ENCODE measurements at regions not wholly inside any gene's neighbourhood (a gene's known extent, or its start where the extent isn't known, plus 50 kb on each side); places are given as distances from the start of the nearest gene placed in this dataset.
A peak's percentile ranks its signal among the peaks of the same experiment; 100 is the strongest.

DNA sequence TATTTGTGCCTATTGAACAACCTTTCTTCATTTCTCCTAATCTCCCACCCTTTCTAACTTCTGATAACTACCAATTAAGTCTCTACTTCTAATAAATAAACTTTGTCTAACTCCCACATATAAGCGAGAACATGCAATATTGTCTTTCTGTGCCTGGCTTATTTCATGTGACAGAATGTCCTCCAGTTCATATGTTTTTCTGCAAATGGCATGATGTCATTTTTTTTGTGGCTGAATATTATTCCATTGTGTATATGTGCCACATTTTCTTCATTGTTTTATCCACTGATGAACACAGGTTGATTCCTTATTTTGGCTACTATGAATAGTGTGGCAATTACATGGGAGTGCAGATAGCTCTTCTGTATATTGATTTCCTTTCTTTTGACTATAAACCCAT, 1041.5 kb upstream of the MANEA start:
- DNase-seq = no peak

DNA sequence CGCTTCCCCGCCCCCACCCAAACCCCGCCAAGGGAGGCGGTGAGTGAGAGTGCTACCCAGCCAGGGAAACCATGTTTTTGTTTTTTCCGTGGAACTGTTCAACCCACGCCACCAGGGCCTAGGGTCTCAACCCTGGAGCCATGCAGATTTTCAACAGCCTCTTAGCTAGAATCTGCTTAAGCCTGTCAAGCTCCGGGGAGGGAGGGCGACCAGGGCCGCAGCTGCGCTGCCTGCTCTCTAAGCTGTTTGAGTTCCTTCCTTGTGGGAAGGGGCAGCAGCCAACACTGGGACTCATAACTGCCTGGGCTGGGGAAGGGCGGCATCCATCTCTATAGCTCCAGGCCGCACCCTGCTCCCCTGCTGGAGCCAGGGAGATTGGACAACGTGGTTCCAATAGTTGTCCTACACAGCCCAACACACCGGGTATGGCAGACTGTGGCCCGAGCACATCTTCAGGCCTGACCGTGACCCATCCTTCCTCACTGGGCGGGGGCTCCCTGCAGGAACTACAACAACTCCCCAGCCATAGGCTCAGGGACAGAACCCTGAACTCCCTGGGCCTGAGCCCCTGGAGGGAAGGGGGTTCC, 1065.7 kb upstream of the MANEA start:
- DNase-seq = peak in 1 of 3 donors; percentile 0

GRCh38 chr6:94510877-94511276, 1066.5 kb upstream of the MANEA start:
- no peak for DNase-seq

DNA sequence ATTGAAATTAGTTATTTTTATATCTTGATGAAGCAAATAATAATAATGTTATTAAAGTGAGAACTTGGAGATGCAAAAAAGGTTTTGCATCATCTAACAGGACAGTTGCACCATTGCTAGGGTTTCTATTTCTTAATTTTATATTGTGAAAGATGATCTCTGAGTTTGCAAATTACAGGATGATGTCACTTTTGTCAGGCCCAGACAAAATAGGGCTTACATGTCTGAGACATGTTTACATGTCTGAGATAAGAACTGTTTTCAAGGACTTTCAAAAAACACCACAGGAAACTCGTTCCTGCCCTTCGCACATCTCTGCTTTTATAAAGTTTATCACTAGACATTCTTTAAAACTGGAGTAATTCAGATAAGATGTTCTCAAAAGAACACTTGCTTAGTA, 1075.8 kb upstream of the MANEA start:
- DNase-seq = no peak

DNA sequence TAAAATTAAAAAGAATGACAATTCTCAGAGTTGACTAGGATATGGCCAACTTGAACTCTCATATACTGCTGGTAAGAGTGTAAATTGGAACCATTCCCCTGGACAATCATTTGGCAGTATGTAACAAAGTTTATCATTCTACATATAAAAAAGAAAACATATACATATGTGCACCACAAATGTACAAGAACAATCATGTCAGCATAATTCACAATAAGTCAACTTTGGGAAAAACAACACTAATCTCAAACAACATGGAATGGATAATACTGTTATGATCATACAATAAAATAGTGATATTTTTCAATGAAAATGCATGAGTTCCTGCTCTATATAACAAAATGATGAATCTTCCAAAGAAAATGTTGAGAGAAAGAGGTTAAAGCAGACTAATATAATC, 1078.7 kb upstream of the EPHA7 start:
- DNase-seq = no peak

- DNase-seq = no peak
These were observed 1075.1 kb upstream of the EPHA7 start for GRCh38 chr6:94494500-94494899.

GRCh38 chr6:94487371-94487770, 1068.0 kb upstream of the EPHA7 start:
- DNase-seq = no peak

GRCh38 chr6:94478133-94479005, 1059.0 kb upstream of the EPHA7 start:
- no peak for DNase-seq

- DNase-seq = no peak
These were observed 1049.5 kb upstream of the EPHA7 start for GRCh38 chr6:94468830-94469229.

DNA sequence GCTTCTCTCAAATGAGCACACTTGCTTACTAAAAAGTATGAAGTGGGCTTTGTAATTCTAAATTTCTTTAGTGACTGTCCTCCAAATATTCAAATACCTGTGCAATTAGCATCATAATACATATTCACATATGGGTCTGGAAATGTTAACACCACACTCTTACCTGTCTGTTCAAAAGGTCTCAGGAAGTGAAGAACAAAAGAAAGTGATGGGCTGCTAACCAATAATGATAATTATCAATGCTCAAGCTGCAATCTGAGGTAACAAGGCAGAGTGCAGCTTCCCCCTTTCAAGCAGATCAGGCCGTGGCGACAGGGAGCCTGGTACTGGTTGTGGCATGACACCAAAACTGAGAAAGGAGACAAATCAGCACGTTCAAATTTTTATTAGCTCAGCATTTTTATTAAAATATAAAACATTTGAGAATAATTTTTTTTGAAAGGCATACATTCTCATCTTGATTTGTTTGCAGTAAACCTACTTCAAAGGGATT, 1044.7 kb upstream of the EPHA7 start:
- DNase-seq = no peak

- DNase-seq = no peak
These were observed 1043.9 kb upstream of the EPHA7 start for GRCh38 chr6:94463306-94463705.

DNA sequence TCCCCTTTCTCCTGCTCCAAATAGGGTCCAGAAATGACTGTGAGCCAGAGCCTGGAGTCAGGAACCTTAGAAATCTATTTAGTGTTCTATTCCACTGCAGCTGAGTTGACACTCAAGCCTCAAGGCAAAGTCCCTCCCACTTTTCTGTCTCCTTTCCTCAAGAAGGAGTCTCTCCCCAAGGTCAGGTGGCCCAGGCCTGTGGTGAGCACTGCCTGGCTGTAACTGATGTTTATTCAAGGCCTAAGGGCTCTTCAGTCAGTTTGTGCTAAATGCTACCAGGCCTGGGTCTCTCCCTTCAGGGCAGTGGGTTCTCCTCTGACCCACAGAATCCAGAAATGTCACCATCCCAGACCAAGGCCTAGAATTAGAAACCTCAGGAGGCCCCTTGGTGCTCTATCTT, 1042.9 kb upstream of the EPHA7 start:
- no peak for DNase-seq

GRCh38 chr6:94456266-94456665, 1036.9 kb upstream of the EPHA7 start:
- no peak for DNase-seq

DNA sequence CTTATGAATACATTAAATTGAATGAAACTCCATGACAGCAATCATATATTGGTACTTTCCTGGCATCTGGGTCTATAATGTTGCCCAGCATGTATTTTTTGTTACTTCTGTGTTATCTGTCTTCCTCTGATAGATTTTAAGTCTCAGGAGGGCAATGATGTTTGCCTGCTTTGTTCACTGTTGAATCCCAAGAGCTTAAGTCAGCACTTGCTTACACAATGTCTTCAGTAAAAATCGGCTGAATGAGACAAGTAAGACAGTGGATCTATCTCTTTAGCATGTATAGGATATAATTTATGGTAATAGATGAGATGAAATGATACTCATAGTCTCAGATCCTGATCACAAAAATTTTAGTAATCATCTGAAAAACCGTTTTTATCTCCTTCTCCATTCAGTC, 1034.9 kb upstream of the EPHA7 start:
- DNase-seq = no peak

- DNase-seq = no peak
These were observed 1026.8 kb upstream of the EPHA7 start for GRCh38 chr6:94446120-94446519.

GRCh38 chr6:94443701-94444100, 1024.3 kb upstream of the EPHA7 start:
- no peak for DNase-seq

GRCh38 chr6:94424692-94425091, 1005.3 kb upstream of the EPHA7 start:
- DNase-seq = no peak

DNA sequence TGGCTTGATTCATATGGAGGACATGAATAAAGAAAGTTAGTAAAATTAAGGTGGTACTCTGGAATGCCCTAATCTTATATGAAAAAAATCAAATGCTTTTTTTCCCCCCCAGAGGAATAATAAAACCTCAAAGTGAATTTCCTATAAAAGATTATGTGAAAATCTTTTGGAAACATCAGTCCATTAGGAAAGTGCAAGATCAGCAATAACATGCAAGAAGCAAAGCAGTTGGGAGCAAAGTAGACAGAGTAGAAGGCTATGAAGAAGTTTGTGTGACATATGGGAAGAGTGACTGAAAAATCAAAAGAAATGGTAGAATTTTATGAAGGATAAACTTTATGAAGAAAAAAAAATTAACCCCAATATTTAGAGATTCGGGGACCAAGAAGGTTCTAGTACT, 998.0 kb upstream of the EPHA7 start:
- DNase-seq = no peak

GRCh38 chr6:94414041-94414440, 994.7 kb upstream of the EPHA7 start:
- no peak for DNase-seq

GRCh38 chr6:94401311-94401710, 982.0 kb upstream of the EPHA7 start:
- DNase-seq = no peak

- DNase-seq = no peak
These were observed 975.5 kb upstream of the EPHA7 start for GRCh38 chr6:94394822-94395221.

DNA sequence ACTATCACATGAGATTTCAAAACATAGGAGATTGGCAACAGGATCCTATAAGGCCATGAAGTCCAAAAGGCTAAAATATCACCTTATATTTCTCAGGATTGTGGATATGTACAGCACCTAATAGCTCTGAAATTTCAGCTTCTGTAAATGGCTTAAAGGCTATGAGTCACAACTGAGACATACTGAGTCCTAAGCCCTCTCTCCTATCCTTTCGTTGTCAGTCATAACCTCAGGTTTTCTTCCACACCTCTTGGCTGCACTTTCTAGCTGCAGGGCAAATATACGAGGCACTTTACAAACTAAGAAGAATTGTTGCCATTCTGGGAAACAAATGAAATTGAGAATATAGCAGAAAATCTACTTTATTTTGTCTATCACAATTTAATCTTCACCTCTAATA, 969.9 kb upstream of the EPHA7 start:
- no peak for DNase-seq

- peak in 2 of 3 donors; percentile 3 to 8 for DNase-seq
These were observed 958.5 kb upstream of the EPHA7 start for GRCh38 chr6:94377835-94378234.

DNA sequence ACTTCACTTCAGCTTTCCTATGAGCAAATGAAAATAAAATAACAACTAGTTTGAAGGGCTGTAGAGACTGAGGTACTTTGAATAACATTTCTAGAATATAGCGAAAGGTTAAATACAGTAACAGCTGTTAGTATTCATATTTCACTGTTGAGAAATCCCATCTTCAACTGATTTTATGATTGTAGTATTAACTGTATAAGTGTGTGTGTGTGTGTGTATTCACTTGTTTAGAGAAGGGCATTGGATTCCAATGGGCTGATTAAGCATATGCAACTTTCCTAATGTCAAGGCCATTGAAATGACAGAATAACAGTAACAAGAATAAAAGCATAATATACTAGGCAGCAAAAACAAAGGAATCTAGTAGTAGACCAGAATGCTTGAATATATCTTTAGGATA, 957.5 kb upstream of the EPHA7 start:
- DNase-seq = no peak

Measured in muscle of back (tissue), 3 donors.